ENCODE measurements at regions not wholly inside any gene's neighbourhood (a gene's known extent, or its start where the extent isn't known, plus 50 kb on each side); places are given as distances from the start of the nearest gene placed in this dataset.

GRCh38 chr1:95685081-95685480 lies 451.1 kb downstream of the RWDD3 start:
- peak; percentile 8 to 80 (median 41) for DNase-seq

GRCh38 chr1:95686217-95686616 lies 452.2 kb downstream of the RWDD3 start:
- no peak for DNase-seq

- no peak for DNase-seq
Measured at GRCh38 chr1:95699149-95699953, 465.3 kb downstream of the RWDD3 start.

GRCh38 chr1:95701450-95702173 lies 467.6 kb downstream of the RWDD3 start:
- DNase-seq = no peak

GRCh38 chr1:95703046-95703445 lies 469.0 kb downstream of the RWDD3 start:
- DNase-seq = peak in 1 of 3 experiments; percentile 3

GRCh38 chr1:95716097-95716496 lies 482.1 kb downstream of the RWDD3 start:
- no peak for DNase-seq

GRCh38 chr1:95716550-95716949 lies 482.5 kb downstream of the RWDD3 start:
- no peak for DNase-seq

- no peak for DNase-seq
Measured at GRCh38 chr1:95723346-95723745, 489.3 kb downstream of the RWDD3 start.

GRCh38 chr1:95728841-95729240 lies 494.8 kb downstream of the RWDD3 start:
- no peak for DNase-seq

- peak in 2 of 3 experiments; percentile 14 to 67 for DNase-seq
Measured at GRCh38 chr1:95730986-95731385, 497.0 kb downstream of the RWDD3 start.

- no peak for DNase-seq
Measured at GRCh38 chr1:95731466-95731865, 497.5 kb downstream of the RWDD3 start.

GRCh38 chr1:95733031-95733430 lies 499.0 kb downstream of the RWDD3 start:
- no peak for DNase-seq

- DNase-seq = no peak
Measured at GRCh38 chr1:95733671-95734070, 499.7 kb downstream of the RWDD3 start.

- no peak for DNase-seq
Measured at GRCh38 chr1:95734560-95734959, 500.6 kb downstream of the RWDD3 start.

- DNase-seq = peak; percentile 8 to 95 (median 67)
Measured at GRCh38 chr1:95742591-95743089, 508.6 kb downstream of the RWDD3 start.

GRCh38 chr1:95744731-95745130 lies 510.7 kb downstream of the RWDD3 start:
- no peak for DNase-seq

GRCh38 chr1:95752515-95753381 lies 518.7 kb downstream of the RWDD3 start:
- no peak for DNase-seq

GRCh38 chr1:95753382-95754016 lies 519.5 kb downstream of the RWDD3 start:
- DNase-seq = no peak

- no peak for DNase-seq
Measured at GRCh38 chr1:95754412-95754811, 520.4 kb downstream of the RWDD3 start.

- DNase-seq = no peak
Measured at GRCh38 chr1:95766036-95766435, 532.0 kb downstream of the RWDD3 start.

GRCh38 chr1:95770581-95770980 lies 536.6 kb downstream of the RWDD3 start:
- DNase-seq = no peak

GRCh38 chr1:95778217-95778616 lies 544.2 kb downstream of the RWDD3 start:
- no peak for DNase-seq

GRCh38 chr1:95780836-95781235 lies 546.8 kb downstream of the RWDD3 start:
- no peak for DNase-seq
